Endodermal cell (in vitro differentiated cells): ENCODE measurements at regions not wholly inside any gene's neighbourhood (a gene's known extent, or its start where the extent isn't known, plus 50 kb on each side); places are given as distances from the start of the nearest gene placed in this dataset.
"Not testable (repeated sequence)": the region's sequence is repeated elsewhere in the genome, so short reads cannot be mapped to it uniquely, and the experiment has no call there.

Experiments used
- DNase-seq: peaks from one replicate; pipeline ENCODE4 v3.0.0-alpha.2; 2017
- H3K27ac ChIP-seq: 2 replicates; pipeline ENCODE4 v1.5.1; 2013; ENCODE audit warnings: mild to moderate bottlenecking, low read depth, low read length, moderate library complexity
- H3K27me3 ChIP-seq: 2 replicates; pipeline ENCODE4 v1.6.1; 2013; ENCODE audit warnings: mild to moderate bottlenecking, low read length, moderate library complexity; ENCODE audit not compliant: insufficient read depth, control insufficient read depth, poor library complexity, severe bottlenecking
- H3K36me3 ChIP-seq: 2 replicates; pipeline ENCODE4 v1.7.0; 2013; ENCODE audit warnings: mild to moderate bottlenecking, low read length, moderate library complexity; ENCODE audit not compliant: control insufficient read depth, insufficient read depth
- H3K4me1 ChIP-seq: one replicate; pipeline ENCODE4 v1.7.0; 2013; ENCODE audit warnings: low read length; ENCODE audit not compliant: control insufficient read depth, insufficient read depth
- H3K4me3 ChIP-seq: 2 replicates; pipeline ENCODE4 v1.5.1; 2013; ENCODE audit warnings: mild to moderate bottlenecking, low read length, moderate library complexity
- H3K9ac ChIP-seq: 2 replicates; pipeline ENCODE4 v1.6.1; 2013; ENCODE audit warnings: mild to moderate bottlenecking, low read length, moderate library complexity; ENCODE audit not compliant: poor library complexity, severe bottlenecking; ENCODE audit errors: extremely low read depth
- H3K9me3 ChIP-seq: 2 replicates; pipeline ENCODE4 v1.6.1; 2013; ENCODE audit warnings: mild to moderate bottlenecking, low read length, moderate library complexity; ENCODE audit not compliant: control insufficient read depth
- H3K27ac Mint-ChIP-seq: 2 replicates; pipeline ENCODE4 v1.8.0; 2020; ENCODE audit warnings: mixed read lengths
- H3K27me3 Mint-ChIP-seq: 2 replicates; pipeline ENCODE4 v1.8.0; 2021; ENCODE audit warnings: mild to moderate bottlenecking, mixed read lengths; ENCODE audit not compliant: insufficient read depth
- H3K36me3 Mint-ChIP-seq: 2 replicates; pipeline ENCODE4 v1.8.0; 2020; ENCODE audit warnings: low read depth, mixed read lengths
- H3K4me1 Mint-ChIP-seq: 2 replicates; pipeline ENCODE4 v1.8.0; 2020; ENCODE audit warnings: mixed read lengths
- H3K4me3 Mint-ChIP-seq: 2 replicates; pipeline ENCODE4 v1.8.0; 2020; ENCODE audit warnings: mild to moderate bottlenecking, moderate library complexity, mixed read lengths
- H3K9me3 Mint-ChIP-seq: 2 replicates; pipeline ENCODE4 v1.8.0; 2020; ENCODE audit warnings: mild to moderate bottlenecking, mixed read lengths
- CTCF ChIP-seq: fragments of 200-600 bp; sonication (generic); conservative IDR thresholded peaks from 2 replicates; pipeline ENCODE4 v1.5.0; 2021; ENCODE audit warnings: antibody characterized with exemption, mild to moderate bottlenecking
- WGBS, 2 experiments: methylation state at CpG; one replicate each; pipeline versions ENCODE4 v1.1.5 to v1.1.7; 2013; ENCODE audit warnings: missing lambda C conversion rate in 2 of 2, mixed read lengths in 1 of 2; ENCODE audit not compliant: insufficient coverage in 1 of 2, insufficient read length in 1 of 2; 5-methylcytosine and 5-hydroxymethylcytosine counted together

GRCh38 chr16:60945225-60945624, 1091.0 kb downstream of the CDH8 start:
- peak; percentile 32 for TF ChIP-seq CTCF
- Mint-ChIP-seq H3K4me3 (no peak overlapping the region), H3K27me3 (no peaks in the 10 kb centered on the region), H3K36me3 (no peaks in the 10 kb centered on the region), H3K9me3 (peaks cover 5% of the 10 kb centered on the region), H3K4me1 (no peaks in the 10 kb centered on the region), H3K27ac (no peak overlapping the region)
- Histone ChIP-seq H3K27me3 (no peaks in the 10 kb centered on the region), H3K4me3 (no peak overlapping the region), H3K9me3 (no peaks in the 10 kb centered on the region), H3K27ac (no peak overlapping the region), H3K36me3 (no peaks in the 10 kb centered on the region), H3K9ac (no peak overlapping the region), H3K4me1 (no peaks in the 10 kb centered on the region)
- DNase-seq, result peak; percentile 90
- WGBS, 2 experiments, result 0 to 22% methylated on average over 1 to 2 of the region's 2 CpGs

GRCh38 chr16:60936189-60936588, 1100.0 kb downstream of the CDH8 start:
- H3K36me3 Mint-ChIP-seq, H3K36me3 ChIP-seq, H3K4me3 Mint-ChIP-seq, DNase-seq, H3K9ac ChIP-seq, H3K4me3 ChIP-seq, H3K27ac Mint-ChIP-seq, H3K27me3 ChIP-seq, H3K27me3 Mint-ChIP-seq, H3K27ac ChIP-seq, H3K9me3 ChIP-seq, H3K9me3 Mint-ChIP-seq, H3K4me1 ChIP-seq, H3K4me1 Mint-ChIP-seq: not testable (repeated sequence)
- 80 to 93% methylated on average over 2 to 10 of the region's 10 CpGs for WGBS, 2 experiments

- H3K27ac Mint-ChIP-seq, result no peak overlapping the region
- no peaks in the 10 kb centered on the region for H3K4me1 ChIP-seq
- no peak overlapping the region for H3K27ac ChIP-seq
- no peaks in the 10 kb centered on the region for H3K36me3 Mint-ChIP-seq
- TF ChIP-seq CTCF, result no peak
- no peaks in the 10 kb centered on the region for H3K27me3 ChIP-seq
- no peaks in the 10 kb centered on the region for H3K9me3 ChIP-seq
- 93 to 100% methylated on average over 1 to 3 of the region's 3 CpGs for WGBS, 2 experiments
- no peak overlapping the region for H3K4me3 Mint-ChIP-seq
- H3K4me3 ChIP-seq, result no peak overlapping the region
- H3K27me3 Mint-ChIP-seq, result no peaks in the 10 kb centered on the region
- DNase-seq, result no peak
- no peaks in the 10 kb centered on the region for H3K9me3 Mint-ChIP-seq
- H3K9ac ChIP-seq, result no peak overlapping the region
- H3K36me3 ChIP-seq, result no peaks in the 10 kb centered on the region
- no peaks in the 10 kb centered on the region for H3K4me1 Mint-ChIP-seq
Measured at GRCh38 chr16:60932600-60932999, 1103.6 kb downstream of the CDH8 start.

- H3K4me1 ChIP-seq, result no peaks in the 10 kb centered on the region
- Mint-ChIP-seq H3K4me3 (no peak overlapping the region), H3K27ac (no peak overlapping the region), H3K27me3 (no peaks in the 10 kb centered on the region), H3K9me3 (no peaks in the 10 kb centered on the region), H3K36me3 (no peaks in the 10 kb centered on the region), H3K4me1 (no peaks in the 10 kb centered on the region)
- no peak overlapping the region for H3K9ac ChIP-seq
- H3K27ac ChIP-seq, result no peak overlapping the region
- DNase-seq, result no peak
- no peaks in the 10 kb centered on the region for H3K36me3 ChIP-seq
- no peak overlapping the region for H3K4me3 ChIP-seq
- no peak for TF ChIP-seq CTCF
- H3K9me3 ChIP-seq, result no peaks in the 10 kb centered on the region
- H3K27me3 ChIP-seq, result no peaks in the 10 kb centered on the region
- WGBS, 2 experiments, result 88 to 89% methylated on average over 4 to 5 of the region's 5 CpGs
Measured at GRCh38 chr16:60930291-60930690, 1105.9 kb downstream of the CDH8 start.
